Osteoblast (primary cell): ENCODE measurements at regions not wholly inside any gene's neighbourhood (a gene's known extent, or its start where the extent isn't known, plus 50 kb on each side); places are given as distances from the start of the nearest gene placed in this dataset.

Experiments
- DNase-seq: peaks from one replicate; pipeline ENCODE4 v3.0.0; 2011; ENCODE audit warnings: low spot score, mixed read lengths; ENCODE audit not compliant: insufficient read length; ENCODE audit errors: missing footprints
- H2AFZ ChIP-seq: 2 replicates; pipeline ENCODE4 v1.6.0; 2011; ENCODE audit warnings: mild to moderate bottlenecking, low read length
- H3K27ac ChIP-seq: 2 replicates; pipeline ENCODE4 v1.5.1; 2011; ENCODE audit warnings: mild to moderate bottlenecking, low read depth, low read length, moderate library complexity
- H3K27me3 ChIP-seq: 2 replicates; pipeline ENCODE4 v1.6.0; 2012; ENCODE audit warnings: mild to moderate bottlenecking, control low read depth, inconsistent platforms, low read length, moderate library complexity; ENCODE audit not compliant: insufficient read depth
- H3K36me3 ChIP-seq: 2 replicates; pipeline ENCODE4 v1.5.1; 2011; ENCODE audit warnings: mild to moderate bottlenecking, low read length, control low read depth, moderate library complexity; ENCODE audit not compliant: insufficient read depth
- H3K4me1 ChIP-seq: 2 replicates; pipeline ENCODE4 v1.5.1; 2011; ENCODE audit warnings: mild to moderate bottlenecking, low read length, control low read depth, moderate library complexity; ENCODE audit not compliant: insufficient read depth
- H3K4me2 ChIP-seq: 2 replicates; pipeline ENCODE4 v1.6.0; 2011; ENCODE audit warnings: mild to moderate bottlenecking, low read length; ENCODE audit not compliant: insufficient read depth
- H3K4me3 ChIP-seq: fragments of 200-600 bp; sonication (generic); 3 replicates; pipeline ENCODE4 v1.5.1; 2012; ENCODE audit warnings: mild to moderate bottlenecking, low read length, inconsistent platforms; ENCODE audit not compliant: insufficient read depth
- H3K79me2 ChIP-seq: 2 replicates; pipeline ENCODE4 v1.6.0; 2012; ENCODE audit warnings: mild to moderate bottlenecking, low read length, control low read depth, inconsistent platforms; ENCODE audit not compliant: insufficient read depth
- H3K9me3 ChIP-seq: 2 replicates; pipeline ENCODE4 v1.5.1; 2011; ENCODE audit warnings: low read depth, low read length, control low read depth
- H4K20me1 ChIP-seq: 2 replicates; pipeline ENCODE4 v1.6.0; 2012; ENCODE audit warnings: mild to moderate bottlenecking, low read length, control low read depth; ENCODE audit not compliant: insufficient read depth
- TF ChIP-seq, protein P1 (sequence below): IDR thresholded peaks from 2 replicates; pipeline ENCODE4 v1.5.1; 2011; ENCODE audit warnings: mild to moderate bottlenecking, low read depth, low read length, moderate library complexity; ENCODE audit errors: extremely low read depth

DNA sequence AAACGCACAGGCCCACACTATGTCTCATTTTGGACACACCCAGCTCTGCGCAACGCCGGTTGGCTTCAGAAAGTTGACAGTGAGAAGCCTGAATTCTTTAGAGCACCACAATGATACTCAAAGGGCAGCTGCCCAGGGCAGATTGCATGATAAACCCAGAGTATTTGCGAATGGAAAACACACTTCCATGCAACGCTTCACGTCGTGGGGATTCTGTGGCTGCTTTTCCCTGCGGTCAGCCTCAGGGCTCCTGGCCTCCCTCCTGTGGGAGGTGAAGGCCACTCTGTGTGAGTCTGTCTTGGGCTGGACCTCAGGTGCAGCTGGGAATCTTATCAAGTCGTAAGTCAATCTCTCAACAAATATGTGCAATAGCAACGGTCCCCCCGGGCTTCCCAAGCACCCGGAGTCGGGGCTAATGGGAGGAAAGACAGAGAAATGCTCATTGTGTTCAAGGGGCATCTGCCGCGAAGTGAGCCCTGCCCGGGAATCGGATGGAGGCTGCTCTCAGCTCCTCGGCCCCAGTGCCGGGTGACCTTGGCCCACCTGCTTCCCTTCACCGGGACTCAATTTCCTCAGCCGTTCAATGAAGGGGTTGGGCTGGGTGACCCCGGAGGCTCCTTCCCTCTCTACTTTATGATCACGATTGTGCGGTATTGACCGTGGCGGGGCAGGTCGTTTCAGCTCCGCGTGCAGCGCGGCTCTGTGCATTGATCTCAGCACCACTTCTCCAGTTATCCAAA lies 623.6 kb downstream of the BRD1 start:
- Histone ChIP-seq H4K20me1 (no peaks in the 10 kb centered on the region), H3K27me3 (no peaks in the 10 kb centered on the region), H3K9me3 (no peaks in the 10 kb centered on the region), H3K4me2 (no peak overlapping the region), H3K4me3 (no peak overlapping the region), H3K4me1 (no peaks in the 10 kb centered on the region), H2AFZ (no peak overlapping the region), H3K36me3 (no peaks in the 10 kb centered on the region), H3K79me2 (no peaks in the 10 kb centered on the region), H3K27ac (no peak overlapping the region)
- DNase-seq, result peak; percentile 71
- TF ChIP-seq, protein P1, sequence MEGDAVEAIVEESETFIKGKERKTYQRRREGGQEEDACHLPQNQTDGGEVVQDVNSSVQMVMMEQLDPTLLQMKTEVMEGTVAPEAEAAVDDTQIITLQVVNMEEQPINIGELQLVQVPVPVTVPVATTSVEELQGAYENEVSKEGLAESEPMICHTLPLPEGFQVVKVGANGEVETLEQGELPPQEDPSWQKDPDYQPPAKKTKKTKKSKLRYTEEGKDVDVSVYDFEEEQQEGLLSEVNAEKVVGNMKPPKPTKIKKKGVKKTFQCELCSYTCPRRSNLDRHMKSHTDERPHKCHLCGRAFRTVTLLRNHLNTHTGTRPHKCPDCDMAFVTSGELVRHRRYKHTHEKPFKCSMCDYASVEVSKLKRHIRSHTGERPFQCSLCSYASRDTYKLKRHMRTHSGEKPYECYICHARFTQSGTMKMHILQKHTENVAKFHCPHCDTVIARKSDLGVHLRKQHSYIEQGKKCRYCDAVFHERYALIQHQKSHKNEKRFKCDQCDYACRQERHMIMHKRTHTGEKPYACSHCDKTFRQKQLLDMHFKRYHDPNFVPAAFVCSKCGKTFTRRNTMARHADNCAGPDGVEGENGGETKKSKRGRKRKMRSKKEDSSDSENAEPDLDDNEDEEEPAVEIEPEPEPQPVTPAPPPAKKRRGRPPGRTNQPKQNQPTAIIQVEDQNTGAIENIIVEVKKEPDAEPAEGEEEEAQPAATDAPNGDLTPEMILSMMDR, result no peak

DNA sequence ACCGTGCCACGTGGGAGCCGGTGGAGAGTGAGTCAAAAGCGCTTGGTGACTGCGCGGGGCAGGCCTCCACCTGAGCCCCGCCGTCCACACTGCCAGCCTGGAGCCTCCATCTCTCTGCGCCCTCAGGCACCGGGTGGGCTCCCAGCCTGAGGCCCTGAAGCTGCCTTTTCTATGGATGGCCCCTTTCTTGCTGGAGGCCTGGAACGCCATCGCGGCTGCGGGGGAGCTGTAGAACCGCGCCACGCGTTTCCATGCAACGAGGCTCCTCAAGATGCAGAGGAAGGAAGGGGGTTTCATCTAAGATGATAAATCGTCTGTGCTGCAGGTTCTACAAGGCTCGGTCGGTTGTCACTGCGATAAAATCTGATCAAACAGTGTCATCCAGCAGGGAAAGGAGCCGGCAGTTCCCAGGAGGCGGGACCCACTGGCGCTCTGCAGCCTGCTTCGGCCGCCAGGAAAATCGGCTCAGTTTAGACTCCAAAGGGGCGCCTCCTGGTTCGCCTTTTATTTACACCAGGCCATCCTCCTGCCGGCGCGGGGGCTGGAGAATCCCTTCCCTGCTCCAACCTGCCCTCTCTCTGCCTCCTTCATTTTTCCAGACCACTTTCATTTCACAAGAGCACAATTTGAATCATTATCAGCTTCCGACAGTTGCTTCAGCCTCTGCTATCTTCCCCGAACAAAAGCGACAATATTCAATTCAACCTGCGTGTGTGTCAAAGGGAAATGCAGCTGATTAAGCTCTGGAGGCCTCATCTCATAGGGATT lies 624.4 kb downstream of the BRD1 start:
- Histone ChIP-seq H3K4me2 (no peak overlapping the region), H3K36me3 (no peaks in the 10 kb centered on the region), H3K4me3 (no peak overlapping the region), H3K79me2 (no peaks in the 10 kb centered on the region), H3K27ac (no peak overlapping the region), H3K27me3 (no peaks in the 10 kb centered on the region), H4K20me1 (no peaks in the 10 kb centered on the region), H3K4me1 (no peaks in the 10 kb centered on the region), H2AFZ (no peak overlapping the region), H3K9me3 (no peaks in the 10 kb centered on the region)
- TF ChIP-seq, protein P1, result no peak
- peak; percentile 36 for DNase-seq

DNA sequence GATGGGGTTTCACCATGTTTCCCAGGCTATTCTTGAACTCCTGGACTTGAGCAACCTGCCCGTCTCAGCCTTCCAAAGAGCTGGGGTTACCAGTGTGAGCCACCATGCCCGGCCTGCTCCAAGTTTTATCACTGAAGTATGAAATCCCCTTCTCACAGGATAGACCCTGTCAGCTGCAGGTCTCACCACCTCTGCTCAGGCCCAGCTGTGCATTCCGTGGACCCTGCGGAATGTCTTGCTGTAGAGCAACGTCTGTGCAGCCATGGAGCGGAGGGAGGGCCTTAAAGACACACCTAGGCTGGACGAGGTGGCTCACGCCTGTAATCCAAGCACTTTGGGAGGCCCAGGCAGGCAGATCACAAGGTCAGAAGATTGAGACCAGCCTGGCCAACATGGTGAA lies 625.4 kb downstream of the BRD1 start:
- Histone ChIP-seq H3K4me3 (no peak overlapping the region), H3K9me3 (no peaks in the 10 kb centered on the region), H3K27ac (no peak overlapping the region), H3K79me2 (no peaks in the 10 kb centered on the region), H3K36me3 (no peaks in the 10 kb centered on the region), H3K4me1 (no peaks in the 10 kb centered on the region), H2AFZ (no peak overlapping the region), H3K4me2 (no peak overlapping the region), H3K27me3 (no peaks in the 10 kb centered on the region), H4K20me1 (no peaks in the 10 kb centered on the region)
- no peak for DNase-seq
- TF ChIP-seq, protein P1, result no peak
